ENCODE measurements at regions not wholly inside any gene's neighbourhood (a gene's known extent, or its start where the extent isn't known, plus 50 kb on each side); places are given as distances from the start of the nearest gene placed in this dataset.

DNA sequence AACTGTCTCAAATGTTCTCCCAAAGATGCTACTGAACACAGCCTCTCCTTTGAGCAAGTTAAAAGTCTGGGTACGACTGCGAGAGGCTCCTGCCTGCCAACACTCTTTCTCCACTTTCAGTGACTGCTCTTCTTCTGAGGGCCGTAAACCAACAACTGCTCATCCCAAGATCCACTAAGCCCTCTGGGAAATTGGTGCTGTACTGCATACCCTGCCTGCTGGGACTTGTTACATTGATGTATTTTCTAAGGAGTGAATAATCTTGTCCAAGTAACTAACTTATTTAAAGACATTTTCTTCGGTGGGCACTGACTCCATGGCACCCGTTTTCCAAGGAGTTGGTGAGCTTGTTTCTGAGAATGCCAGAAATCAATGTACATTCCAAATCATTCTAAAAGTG, 87.2 kb downstream of the ZNF280B start:
- DNase-seq, result no peak

DNA sequence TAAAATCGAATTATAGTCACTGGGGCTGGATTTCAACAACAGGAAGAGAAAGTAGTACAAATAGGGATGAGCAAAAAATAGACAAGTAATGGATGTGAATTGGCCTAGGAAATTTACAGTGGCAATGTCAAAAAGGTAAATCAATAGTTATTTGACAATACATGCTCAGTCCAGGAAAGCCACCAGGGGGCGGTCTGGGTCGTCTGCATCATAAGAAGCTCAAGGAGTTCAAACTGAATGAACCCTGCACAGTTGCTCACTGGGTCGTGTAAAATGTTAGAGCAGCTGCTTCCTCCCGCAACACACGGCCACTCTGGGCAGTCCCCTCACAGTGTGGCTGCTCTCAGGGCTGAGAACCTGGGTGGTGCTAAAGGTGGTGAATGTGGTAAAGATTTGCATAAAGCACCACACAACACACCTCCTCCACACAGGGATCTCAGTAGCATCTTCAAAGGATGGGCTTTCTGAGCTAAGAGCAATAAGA, 85.9 kb downstream of the ZNF280B start:
- peak; percentile 63 for DNase-seq

DNA sequence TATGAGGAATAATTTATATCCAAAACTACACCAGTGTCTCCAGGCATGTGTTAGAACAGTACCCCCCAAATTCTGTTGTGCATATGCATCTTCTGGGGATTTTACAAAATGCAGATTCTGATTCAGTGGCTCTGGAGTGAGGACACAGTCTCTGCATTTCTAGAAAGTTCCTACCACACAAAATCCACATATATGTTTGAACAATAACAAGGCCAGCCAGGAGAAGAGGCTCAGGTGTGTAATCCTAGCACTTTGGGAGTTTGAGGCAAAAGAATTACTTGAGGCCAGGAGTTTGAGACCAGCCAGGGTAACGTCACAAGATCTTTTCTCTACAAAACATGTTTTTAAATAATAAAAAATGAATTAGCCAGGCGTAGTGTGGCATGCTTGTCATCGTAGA, 84.9 kb downstream of the ZNF280B start:
- DNase-seq, result no peak

DNA sequence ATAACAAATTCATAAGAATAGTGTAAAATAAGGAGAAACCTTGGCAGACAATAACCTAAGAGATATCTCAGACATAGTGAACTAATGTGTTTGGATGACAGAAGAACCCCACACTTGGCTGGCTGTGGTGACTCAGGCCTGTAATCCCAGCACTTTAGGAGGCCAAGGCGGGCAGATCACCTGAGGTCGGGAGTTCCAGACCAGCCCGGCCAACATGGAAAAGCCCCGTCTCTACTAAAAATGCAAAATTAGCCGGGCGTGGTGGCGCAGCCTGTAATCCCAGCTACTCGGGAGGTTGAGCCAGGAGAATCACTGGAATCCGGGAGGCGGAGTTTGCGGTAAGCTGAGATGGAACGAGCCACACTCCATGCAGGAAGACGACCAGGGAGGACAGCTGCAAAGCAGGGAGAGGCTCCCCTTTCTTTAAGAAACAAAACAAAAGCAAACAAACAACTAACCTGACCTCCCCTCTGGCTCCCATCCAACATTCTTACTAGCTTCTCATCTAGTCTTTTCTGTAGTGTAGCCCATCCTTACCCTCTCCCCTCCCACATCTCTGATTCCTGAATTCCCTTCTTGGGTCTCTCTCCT, 84.2 kb downstream of the ZNF280B start:
- no peak for DNase-seq

DNA sequence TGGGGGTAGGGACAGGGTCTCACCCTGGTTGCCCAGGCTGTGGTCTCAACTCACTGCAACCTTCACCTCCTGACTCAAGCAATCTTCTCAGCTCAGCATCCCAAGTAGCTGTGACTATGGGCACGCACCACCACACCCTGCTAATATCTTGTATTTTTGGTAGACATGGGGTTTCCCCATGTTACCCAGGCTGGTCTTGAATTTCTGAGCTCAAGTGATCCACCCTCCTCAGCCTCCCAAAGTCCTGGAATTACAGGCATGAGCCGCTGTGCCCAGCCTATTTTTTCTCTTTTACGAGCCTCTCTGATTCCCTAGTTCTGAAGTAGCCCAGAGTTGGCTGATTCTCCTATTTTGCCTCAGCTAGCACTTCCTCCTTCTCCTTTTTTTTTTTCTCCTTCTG, 83.6 kb downstream of the ZNF280B start:
- no peak for DNase-seq

DNA sequence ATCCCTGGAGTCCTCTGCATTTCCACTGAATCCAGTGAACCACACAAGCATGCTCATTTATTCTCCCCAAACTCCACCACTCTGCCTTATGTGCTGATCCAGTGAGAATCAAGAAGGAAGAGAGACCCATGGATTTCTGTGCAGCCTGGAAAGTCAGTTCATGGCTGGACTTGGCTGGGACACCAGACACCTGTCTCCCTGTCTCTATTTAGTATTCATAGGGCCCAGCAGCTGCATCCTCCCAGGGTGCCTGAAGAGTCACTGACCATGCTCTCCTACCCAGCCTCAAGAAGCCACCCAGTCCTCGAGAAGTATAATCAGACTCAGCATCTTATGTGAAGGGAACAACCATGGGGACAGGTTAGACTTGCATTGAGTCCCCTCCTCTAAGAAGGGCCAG, 83.2 kb downstream of the ZNF280B start:
- DNase-seq, result no peak

DNA sequence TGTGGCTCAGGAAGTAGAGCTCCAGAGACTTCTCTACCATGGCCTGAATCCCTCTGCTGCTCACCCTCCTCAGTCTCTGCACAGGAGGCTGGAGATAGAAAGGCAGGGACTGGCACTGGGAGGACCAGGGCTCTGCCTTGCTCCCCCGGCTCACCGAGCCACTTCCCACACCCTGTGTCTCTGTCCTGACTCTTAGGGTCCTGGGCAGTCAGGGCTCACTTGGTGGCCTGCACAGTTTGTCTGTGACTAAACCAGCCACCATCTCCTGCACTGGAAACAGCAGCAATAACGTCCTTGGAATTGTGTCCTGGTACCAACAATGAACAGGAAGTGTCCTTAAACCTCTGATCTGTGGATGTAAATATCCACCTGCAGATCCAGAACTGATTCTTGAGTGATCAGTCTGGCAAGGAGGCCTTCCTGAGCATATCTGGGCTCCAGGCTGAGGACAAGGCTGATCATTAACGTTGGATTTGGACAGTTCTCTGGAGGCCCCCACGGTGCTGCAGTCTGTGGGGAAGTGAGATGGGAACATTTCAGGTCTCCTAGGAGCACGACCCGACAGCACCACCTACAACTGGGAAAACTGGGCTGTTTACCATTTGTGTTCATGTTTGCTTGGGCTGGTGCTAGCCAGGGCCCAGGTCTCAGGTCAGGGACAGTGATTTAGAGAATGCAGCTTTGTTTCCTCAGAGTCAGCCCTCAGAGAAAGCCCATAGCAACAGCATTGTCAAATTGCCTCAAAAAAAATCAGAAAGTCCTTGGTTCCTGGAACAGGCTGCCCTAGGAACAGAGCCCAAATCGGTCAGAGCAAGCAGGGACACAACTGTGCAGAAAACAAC, 82.5 kb downstream of the ZNF280B start:
- DNase-seq, result no peak

DNA sequence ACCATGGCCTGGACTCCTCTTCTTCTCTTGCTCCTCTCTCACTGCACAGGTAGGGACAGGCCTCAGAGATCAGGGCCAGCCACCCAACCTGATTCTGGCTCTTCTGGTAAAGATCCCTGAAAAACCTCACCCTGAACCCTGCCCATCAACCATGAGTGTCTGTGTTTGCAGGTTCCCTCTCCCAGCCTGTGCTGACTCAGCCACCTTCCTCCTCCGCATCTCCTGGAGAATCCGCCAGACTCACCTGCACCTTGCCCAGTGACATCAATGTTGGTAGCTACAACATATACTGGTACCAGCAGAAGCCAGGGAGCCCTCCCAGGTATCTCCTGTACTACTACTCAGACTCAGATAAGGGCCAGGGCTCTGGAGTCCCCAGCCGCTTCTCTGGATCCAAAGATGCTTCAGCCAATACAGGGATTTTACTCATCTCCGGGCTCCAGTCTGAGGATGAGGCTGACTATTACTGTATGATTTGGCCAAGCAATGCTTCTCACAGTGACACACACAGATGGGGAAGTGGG, 80.9 kb downstream of the ZNF280B start:
- DNase-seq, result no peak

DNA sequence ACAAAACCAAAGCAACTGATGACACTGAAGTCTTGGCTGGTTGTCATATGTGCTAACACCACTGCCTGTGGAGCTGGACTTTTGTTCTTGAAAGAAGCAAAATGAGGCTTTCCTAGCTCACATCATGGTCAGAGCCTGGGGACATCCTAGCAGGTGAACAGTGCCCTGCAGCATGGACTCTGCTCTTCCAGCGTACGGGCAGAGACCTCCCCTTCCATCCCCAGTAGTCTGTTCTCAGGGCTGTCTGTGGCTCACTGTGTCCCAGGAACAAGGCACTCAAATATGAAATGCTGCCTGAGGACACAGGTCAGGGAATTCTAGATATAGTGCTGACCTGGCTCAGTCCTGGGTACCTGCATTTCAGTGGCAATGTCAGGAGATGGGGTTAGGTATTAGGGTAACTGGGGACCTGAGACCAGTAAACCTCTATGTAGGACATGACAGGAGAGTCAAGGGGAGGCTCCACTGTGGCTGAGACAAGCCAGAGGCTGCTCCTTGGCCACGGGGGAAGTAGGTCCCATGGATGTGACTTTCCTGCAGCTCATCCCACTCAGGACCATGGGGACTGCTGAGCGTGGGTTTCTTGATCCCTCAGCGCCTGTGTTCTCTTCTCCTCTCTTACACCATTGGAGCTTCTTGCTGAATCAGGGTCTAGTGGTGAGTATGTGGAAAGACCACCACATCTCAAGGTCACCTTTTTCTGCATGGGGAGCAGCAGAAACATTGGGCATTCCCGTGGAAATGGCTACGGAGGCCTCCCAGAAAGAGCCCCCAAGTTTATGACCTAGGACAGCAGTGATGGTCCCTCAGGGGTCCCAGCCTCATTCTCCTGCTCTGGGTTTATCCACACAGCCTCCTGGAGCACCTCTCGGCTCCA, 80.1 kb downstream of the ZNF280B start:
- no peak for DNase-seq

DNA sequence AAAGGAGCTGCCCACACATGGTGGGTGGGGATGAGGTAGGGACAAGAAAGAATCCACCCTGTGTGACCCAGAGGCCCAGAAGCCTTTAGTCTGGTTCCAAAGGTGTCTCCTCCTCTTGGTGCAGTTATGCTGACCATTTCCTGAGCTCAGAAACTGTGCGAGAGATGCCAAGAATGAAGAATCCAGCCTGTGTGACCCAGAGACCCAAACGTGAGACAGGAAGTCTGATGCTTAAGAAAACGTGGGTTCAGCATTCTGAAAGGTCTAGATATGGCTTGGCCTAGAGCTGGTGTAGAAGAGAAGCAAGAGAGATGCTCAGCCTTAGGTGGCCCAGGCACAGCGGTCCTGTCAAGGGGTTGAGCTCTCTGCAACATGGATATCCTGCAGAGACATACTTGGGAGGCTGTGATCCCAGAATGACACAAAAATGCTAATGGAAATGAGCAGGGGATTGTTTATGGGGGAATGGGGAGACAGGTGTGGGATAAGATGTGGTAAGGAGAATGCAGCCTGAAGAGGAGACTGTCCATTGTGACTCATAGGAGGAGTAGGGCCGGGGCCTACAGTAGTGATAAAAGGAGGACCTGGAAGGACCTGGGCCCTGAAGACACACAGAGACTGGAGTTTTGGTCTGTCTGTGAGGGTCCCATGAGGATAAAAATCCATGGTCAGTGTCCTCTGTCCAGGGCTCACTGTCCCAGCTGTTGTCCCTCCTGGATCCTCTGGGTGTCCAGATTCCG, 79.0 kb downstream of the ZNF280B start:
- peak; percentile 16 for DNase-seq

DNA sequence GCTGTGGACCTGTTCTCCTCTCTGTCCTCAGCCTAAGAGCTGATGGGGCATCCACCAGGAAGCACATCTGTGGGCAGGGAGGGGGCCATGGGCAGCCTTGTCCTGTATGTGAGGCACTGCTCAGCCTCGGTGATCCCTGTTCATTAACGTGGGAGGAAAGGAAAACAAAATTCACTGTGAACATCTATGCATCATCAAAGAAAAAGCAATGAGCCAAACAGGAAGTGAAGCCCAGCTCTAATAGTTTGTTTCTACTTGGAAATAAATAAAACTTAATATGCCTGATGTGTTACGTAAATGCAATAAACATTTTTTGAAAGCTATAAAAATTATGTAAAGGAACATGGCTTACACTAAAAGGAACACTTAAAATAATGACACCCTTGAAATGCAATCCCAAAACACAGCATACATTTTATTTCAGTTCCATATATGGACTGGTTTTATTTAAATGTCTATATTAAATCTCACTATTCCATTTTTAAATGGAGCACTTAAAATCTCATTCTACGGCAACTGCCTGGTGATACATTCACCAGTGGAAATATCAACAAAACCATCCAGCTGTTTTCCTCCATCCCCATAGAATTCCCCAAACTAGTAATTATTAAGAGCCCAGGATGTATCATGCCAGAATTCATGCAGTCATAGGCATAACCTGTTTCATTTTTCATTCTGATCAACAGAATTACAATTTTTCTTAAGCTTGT, 78.3 kb downstream of the ZNF280B start:
- no peak for DNase-seq

DNA sequence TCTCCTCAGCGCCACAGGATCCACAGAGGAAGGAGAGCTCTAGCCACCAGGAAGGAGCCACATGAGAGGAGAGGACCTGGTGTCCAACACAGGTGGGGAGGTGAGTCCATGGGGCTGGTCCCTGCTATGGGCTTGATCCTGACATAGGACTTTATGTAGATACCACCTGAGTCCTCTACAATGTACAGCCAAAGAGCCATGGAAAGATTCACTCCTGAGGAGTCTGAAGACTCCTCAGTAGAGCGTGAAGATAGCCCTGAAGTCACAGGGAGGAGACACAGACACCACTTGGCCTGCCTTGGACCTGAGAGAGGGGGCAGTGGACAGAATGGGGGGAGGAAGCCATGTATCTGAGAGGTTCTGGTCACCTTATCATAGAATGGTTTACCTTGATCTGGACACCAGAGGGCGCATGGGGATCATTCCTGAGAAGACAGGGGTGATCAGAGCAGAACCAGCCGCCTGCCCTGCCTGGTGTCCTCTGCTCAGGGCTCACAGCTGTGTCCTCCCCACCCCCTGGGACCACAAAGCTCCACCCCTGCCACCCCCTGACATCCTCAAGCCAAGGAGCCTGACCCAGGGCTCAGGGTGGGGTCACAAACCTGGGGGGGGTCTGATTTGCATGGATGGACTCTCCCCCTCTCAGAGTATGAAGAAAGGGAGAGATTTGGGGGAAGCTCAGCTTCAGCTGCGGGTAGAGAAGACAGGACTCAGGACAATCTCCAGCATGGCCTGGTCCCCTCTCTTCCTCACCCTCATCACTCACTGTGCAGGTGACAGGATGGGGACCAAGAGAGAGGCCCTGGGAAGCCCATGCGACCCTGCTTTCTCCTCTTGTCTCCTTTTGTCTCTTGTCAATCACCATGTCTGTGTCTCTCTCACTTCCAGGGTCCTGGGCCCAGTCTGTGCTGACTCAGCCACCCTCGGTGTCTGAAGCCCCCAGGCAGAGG, 77.0 kb downstream of the ZNF280B start:
- peak; percentile 63 for DNase-seq

DNA sequence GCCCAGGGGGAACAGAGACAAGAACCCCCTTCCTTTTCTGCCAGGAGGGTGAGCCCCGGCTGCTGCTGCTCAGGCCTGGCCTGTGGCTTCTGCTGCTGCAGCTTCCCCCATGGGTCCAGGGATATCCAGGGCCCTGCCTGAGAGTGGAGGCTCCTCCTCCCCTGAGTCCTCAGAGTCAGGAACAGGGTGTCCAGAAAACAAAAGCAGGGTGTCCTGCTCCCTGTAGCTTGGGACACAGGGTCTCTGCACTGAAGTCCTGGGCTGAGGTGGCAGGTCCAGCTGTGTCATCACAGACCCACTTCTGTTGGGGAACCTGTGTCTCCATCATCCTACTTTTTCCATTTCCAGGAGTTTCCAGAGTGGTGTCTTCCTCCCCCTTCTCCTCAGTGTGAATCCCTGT, 76.1 kb downstream of the ZNF280B start:
- no peak for DNase-seq

DNA sequence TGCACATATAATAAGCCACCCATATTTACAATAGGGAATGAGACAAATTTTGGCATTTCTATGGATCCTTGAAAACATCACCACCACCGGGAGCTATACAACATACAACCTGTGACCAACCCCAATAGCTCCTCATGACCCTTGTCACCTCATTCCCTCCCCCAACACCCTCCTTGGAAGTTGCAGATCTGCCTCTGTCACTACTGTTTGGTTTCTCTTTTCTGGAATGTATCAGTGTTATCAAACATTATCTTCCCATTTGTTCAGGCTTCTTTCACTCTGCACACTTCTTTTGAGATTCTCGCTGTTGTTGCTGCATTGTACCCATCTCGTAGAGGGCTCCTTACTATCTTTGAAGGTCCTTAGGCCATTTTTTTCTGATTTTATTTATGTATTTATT, 75.6 kb downstream of the ZNF280B start:
- DNase-seq, result no peak

DNA sequence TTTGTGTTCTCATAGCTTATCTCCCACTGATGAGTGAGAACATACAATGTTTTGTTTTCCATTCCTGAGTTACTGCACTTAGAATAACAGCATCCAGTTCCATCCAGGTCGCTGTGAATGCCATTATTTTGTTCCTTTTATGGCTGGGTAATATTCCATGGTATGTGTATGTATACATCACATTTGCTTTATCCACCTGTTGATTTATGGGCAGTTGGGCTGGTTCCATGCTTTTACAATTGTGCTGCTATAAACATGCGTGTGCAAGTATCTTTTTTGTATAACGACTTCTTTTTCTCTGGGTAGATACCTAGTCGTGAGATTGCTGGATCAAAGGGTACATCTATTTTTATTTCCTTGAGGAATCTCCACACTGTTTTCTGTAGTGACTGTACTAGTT, 74.8 kb downstream of the ZNF280B start:
- DNase-seq, result no peak
